Hematopoietic multipotent progenitor cell (in vitro differentiated cells): ENCODE measurements at regions not wholly inside any gene's neighbourhood (a gene's known extent, or its start where the extent isn't known, plus 50 kb on each side); places are given as distances from the start of the nearest gene placed in this dataset.
"Not testable (repeated sequence)": the region's sequence is repeated elsewhere in the genome, so short reads cannot be mapped to it uniquely, and the experiment has no call there.

Experiments used
- DNase-seq, 3 donors: peaks; one replicate each; pipeline ENCODE4 v3.0.0-alpha.2; 2011 to 2015; ENCODE audit warnings: low read depth in 2 of 3, low spot score in 2 of 3

GRCh38 chr14:104473244-104473565, 106.4 kb upstream of the C14orf180 start:
- DNase-seq, result no peak

DNA sequence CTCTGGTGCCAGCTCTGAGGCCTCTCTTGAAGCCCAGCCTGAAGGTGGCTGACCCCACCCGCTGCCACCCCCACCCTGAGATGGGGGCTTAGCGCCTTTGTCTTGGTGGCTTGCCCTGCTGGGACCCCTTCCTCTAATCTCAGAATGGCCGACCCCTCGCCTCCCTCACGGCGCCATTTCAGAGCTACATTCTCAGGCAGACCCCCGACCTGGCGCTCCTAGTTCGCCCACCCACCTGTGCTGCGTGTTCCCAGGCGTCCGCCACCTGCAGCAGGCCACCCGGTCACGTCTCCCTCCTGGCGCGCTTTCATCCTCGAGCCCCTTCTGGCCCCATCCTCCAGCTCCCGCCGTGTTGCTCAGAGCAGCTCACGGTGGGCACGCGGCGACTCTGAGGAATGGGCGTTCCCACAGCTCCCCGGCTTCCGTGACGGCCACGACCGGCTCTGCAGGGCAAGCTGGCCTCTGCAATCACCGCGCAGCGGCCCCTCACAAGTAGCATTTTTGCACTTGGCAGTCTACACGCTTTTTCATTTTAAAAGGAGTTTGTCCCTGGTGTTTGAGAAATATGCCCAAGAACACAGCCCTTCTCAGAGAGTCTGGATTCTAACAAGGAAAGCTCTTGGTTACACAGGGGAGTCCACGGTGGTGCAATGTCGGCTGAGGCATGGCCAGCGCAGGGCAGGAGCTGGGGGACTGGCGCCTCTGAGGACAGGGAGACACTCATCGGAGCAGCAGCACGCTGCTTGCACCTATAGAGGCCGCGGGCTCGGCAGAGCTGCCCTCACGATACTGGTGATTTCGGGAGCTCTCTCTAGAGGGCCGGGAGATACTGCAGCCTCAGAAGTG, 105.7 kb upstream of the C14orf180 start:
- DNase-seq, result no peak

DNA sequence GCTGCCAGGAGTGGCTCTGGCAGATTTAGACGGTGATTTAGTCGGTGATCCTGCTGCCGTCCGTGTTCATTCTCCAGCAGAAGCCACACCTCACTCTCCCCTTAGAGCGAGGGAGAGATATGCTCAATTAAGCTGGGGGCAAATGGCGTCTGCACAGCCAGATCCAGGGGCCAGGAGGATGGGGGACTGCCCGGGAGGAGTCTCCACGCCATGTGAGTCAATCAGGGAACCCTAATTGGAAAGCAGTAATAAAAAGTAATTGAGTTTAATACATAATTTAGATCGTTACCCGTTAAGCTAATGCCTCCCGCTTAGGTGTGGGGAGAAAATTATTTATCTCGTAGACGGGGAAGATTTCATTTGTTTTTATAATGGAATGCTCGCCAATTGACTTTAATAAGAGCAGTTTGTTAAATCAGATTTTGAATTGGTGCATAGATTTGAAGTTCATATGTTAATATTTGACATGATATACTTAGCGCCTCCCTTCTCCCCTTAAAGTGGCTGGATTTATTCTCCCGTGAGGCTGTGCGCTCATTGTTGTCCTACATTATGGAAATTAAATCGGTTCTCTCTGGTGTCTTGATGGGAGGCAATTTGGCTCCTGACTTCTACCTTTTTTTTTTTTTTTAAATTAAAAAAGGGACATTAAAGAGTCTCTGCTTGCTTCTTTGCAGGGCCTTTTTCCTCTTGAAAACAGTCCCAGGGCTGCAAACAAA, 104.9 kb upstream of the C14orf180 start:
- no peak for DNase-seq

DNA sequence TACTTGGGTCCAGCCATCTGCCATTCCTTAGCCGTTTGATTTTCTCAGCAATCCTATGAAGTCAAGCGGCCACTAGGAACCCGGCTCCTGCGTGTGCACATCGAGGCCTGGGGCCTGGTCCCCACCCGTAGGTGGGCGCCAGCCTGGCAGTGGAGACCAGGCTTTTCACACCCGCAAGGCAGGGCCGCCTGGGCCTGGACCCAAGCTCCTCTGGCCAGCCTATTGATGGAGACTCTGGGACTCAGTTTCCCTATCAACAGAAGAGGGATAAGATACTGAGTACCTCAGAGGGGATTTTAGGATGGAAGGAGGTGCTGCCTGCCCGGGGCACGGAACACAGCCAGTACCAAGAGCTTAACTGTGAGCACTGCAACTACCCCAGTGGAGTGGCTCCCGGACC, 104.3 kb upstream of the C14orf180 start:
- DNase-seq, result no peak

GRCh38 chr14:104475802-104476201, 103.8 kb upstream of the C14orf180 start:
- no peak for DNase-seq

GRCh38 chr14:104476437-104476836, 103.1 kb upstream of the C14orf180 start:
- DNase-seq, result no peak

DNA sequence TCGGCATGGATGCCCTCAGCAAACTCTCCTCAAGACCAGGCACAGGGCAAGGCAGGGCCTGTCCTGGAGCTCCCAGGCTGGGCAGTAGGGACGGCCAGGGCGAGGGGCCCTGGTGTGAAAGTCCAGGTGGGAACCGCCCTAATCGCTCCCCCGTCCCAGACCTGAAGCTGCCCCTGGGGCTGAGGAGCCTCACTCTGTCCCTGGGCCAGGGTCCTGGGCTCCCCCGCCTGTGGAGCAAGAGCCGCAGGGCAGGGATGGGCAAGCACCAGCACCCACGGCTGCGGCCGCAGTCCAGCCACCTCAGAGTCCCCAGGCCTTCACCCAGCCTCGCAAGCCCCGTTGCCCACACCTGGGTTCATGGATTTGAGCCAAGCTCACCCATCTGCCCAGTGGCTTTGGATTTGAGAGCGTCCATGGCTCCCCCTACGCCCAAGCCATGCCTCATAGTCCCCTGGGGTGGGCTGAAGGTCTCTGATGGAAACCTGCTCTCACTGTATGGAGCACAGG, 102.4 kb upstream of the C14orf180 start:
- DNase-seq, result no peak

- no peak for DNase-seq
Observed at GRCh38 chr14:104477666-104478380, 101.7 kb upstream of the C14orf180 start.

GRCh38 chr14:104478656-104479055, 100.9 kb upstream of the C14orf180 start:
- DNase-seq, result no peak

GRCh38 chr14:104479901-104480300, 99.7 kb upstream of the C14orf180 start:
- DNase-seq, result no peak

DNA sequence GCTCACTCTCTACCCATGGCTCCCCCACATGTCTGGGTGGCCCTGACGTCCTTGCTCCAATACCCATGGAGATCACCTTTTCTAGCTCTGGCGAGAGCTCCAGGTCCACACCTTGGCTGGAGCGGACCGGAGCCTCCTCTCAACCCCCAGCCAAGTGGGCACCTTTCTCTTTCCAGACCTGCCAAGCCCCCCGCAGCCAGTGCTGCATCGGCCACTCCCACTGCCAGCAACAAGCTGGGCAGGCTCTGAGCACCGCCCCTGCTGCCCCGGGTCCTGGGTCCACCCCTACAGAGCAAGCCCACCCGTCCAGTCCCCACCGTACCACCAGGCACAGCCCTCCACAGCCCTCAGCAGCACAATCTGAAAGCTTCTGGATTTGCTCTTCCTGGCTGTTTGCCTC, 98.2 kb upstream of the C14orf180 start:
- no peak for DNase-seq

DNA sequence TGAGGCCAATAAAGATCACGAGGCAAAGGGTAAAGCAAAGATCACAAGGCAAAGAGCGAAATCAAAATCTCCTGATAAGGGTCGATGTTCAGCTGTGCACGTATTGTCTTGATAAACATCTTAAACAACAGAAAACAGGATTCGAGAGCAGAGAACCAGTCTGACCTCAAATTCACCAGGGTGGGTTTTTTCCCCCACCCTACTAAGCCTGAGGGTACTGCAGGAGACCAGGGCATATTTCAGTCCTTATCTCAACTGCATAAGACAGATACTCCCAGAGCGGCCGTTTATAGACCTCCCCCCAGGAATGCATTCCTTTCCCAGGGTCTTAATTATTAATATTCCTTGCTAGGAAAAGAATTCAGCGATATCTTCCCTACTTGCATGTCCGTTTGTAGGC, 97.5 kb upstream of the C14orf180 start:
- not testable (repeated sequence) for DNase-seq

DNA sequence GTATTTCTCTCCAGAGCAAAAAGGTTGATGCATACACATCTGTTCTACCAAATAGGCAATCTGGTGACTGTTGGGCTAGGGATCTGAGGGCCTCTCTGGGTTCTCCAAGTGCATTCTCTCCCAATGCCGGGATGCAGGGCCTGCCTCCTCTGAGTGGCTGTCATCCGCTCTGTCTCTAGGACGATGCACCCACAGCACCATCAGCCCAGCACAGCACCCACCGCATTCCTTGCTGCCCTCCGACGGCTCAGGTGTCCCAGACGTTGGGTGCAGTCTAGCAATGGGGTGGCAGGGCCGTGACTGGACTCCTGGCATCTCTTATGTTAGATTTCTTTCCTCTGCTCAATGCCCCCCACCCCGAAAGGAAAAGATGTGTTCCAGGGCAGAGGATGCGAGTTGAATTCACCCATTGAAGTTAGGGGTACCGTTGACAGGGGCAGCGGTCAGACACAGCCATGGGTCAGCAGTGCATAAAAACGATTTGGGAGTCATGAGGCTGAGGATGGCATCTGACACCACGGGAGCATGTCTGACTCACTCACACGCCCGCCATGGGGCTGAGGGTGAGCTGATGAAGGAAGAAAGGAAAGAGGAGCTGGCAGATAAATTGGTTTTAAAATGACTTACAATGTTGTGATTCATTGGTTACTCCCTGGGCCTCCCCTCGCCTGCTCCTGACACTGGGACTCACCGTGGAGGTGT, 93.2 kb upstream of the C14orf180 start:
- no peak for DNase-seq

GRCh38 chr14:104494483-104494882, 85.1 kb upstream of the C14orf180 start:
- peak in 1 of 3 donors; percentile 9 for DNase-seq

DNA sequence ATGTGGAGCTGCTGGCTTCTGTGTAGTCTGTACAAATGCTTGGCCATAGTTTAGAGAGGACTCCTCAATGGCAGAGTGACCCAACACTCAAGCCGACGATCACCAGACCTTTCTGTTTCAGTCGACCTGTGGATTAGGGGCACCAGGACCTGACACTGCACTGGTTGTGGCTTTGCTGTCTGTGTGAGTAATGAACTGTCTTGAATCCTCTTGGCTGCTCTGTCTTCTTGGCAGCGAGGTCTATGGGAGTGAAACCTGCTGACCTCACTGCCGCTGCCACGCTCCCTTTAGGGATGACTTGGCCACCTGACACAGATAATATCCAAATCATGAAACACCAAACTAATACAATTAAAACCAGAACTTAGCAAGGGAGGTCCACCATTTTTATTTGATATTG, 83.5 kb upstream of the C14orf180 start:
- no peak for DNase-seq

GRCh38 chr14:104499784-104500760, 79.5 kb upstream of the C14orf180 start:
- no peak for DNase-seq

GRCh38 chr14:104502060-104502459, 77.5 kb upstream of the C14orf180 start:
- DNase-seq, result no peak

DNA sequence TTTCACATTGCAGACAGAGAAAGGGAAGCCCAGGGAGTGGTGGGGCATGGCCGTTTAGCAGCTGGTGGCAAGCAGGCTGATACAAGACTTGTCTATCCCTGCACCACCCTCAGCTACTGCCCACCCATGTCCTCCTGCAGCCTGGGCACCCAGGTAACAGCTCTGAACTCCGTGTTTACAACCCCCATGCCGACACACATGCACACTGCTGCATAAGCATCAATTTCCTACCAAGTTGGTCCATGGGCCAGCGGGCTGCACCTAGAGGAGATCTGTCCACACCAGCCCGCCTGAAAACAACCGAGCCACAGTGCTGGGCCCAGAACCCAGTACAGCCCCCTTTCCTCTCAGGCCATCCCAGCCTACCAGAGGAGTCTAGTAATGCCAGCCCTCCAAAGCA, 75.9 kb upstream of the C14orf180 start:
- DNase-seq, result no peak

GRCh38 chr14:104504172-104504735, 75.3 kb upstream of the C14orf180 start:
- no peak for DNase-seq
